ENCODE measurements at regions not wholly inside any gene's neighbourhood (a gene's known extent, or its start where the extent isn't known, plus 50 kb on each side); places are given as distances from the start of the nearest gene placed in this dataset.
"Not testable (repeated sequence)": the region's sequence is repeated elsewhere in the genome, so short reads cannot be mapped to it uniquely, and the experiment has no call there.

- DNase-seq (ENCODE audit: low read depth, low spot score): no peak
These were observed 150.3 kb upstream of the ACTBL2 start for GRCh38 chr5:57632937-57633336.

GRCh38 chr5:57631139-57631538, 148.5 kb upstream of the ACTBL2 start:
- not testable (repeated sequence) for DNase-seq (ENCODE audit: low read depth, low spot score)

- no peak for DNase-seq (ENCODE audit: low read depth, low spot score)
These were observed 145.1 kb upstream of the ACTBL2 start for GRCh38 chr5:57627661-57628060.

- peak; percentile 12 for DNase-seq (ENCODE audit: low read depth, low spot score)
These were observed 144.1 kb upstream of the ACTBL2 start for GRCh38 chr5:57626703-57627102.

- DNase-seq (ENCODE audit: low read depth, low spot score): no peak
These were observed 139.0 kb upstream of the ACTBL2 start for GRCh38 chr5:57621624-57622023.

- no peak for DNase-seq (ENCODE audit: low read depth, low spot score)
These were observed 136.3 kb upstream of the ACTBL2 start for GRCh38 chr5:57618767-57619381.

- DNase-seq (ENCODE audit: low read depth, low spot score): no peak
These were observed 131.1 kb upstream of the ACTBL2 start for GRCh38 chr5:57613741-57614140.

- no peak for DNase-seq (ENCODE audit: low read depth, low spot score)
These were observed 128.6 kb upstream of the ACTBL2 start for GRCh38 chr5:57611177-57611576.

- no peak for DNase-seq (ENCODE audit: low read depth, low spot score)
These were observed 125.9 kb upstream of the ACTBL2 start for GRCh38 chr5:57608542-57608941.

- DNase-seq (ENCODE audit: low read depth, low spot score): no peak
These were observed 119.4 kb upstream of the ACTBL2 start for GRCh38 chr5:57601996-57602395.

- no peak for DNase-seq (ENCODE audit: low read depth, low spot score)
These were observed 117.7 kb upstream of the ACTBL2 start for GRCh38 chr5:57600321-57600720.

- no peak for DNase-seq (ENCODE audit: low read depth, low spot score)
These were observed 116.1 kb upstream of the ACTBL2 start for GRCh38 chr5:57598756-57599155.

GRCh38 chr5:57598097-57598496, 115.5 kb upstream of the ACTBL2 start:
- DNase-seq (ENCODE audit: low read depth, low spot score): no peak

- DNase-seq (ENCODE audit: low read depth, low spot score): no peak
These were observed 112.9 kb upstream of the ACTBL2 start for GRCh38 chr5:57595523-57595991.

- no peak for DNase-seq (ENCODE audit: low read depth, low spot score)
These were observed 111.8 kb upstream of the ACTBL2 start for GRCh38 chr5:57594436-57594835.

- DNase-seq (ENCODE audit: low read depth, low spot score): no peak
These were observed 109.6 kb upstream of the ACTBL2 start for GRCh38 chr5:57592236-57592635.

GRCh38 chr5:57586649-57587048, 104.0 kb upstream of the ACTBL2 start:
- no peak for DNase-seq (ENCODE audit: low read depth, low spot score)

GRCh38 chr5:57582578-57583070, 100.0 kb upstream of the ACTBL2 start:
- DNase-seq (ENCODE audit: low read depth, low spot score): no peak

GRCh38 chr5:57581772-57582171, 99.2 kb upstream of the ACTBL2 start:
- DNase-seq (ENCODE audit: low read depth, low spot score): no peak

- DNase-seq (ENCODE audit: low read depth, low spot score): no peak
These were observed 98.6 kb upstream of the ACTBL2 start for GRCh38 chr5:57581222-57581621.

- DNase-seq (ENCODE audit: low read depth, low spot score): no peak
These were observed 95.0 kb upstream of the ACTBL2 start for GRCh38 chr5:57577432-57578175.

- DNase-seq (ENCODE audit: low read depth, low spot score): no peak
These were observed 93.7 kb upstream of the ACTBL2 start for GRCh38 chr5:57576317-57576716.

GRCh38 chr5:57575839-57576238, 93.2 kb upstream of the ACTBL2 start:
- no peak for DNase-seq (ENCODE audit: low read depth, low spot score)
